ENCODE measurements at regions not wholly inside any gene's neighbourhood (a gene's known extent, or its start where the extent isn't known, plus 50 kb on each side); places are given as distances from the start of the nearest gene placed in this dataset.

DNA sequence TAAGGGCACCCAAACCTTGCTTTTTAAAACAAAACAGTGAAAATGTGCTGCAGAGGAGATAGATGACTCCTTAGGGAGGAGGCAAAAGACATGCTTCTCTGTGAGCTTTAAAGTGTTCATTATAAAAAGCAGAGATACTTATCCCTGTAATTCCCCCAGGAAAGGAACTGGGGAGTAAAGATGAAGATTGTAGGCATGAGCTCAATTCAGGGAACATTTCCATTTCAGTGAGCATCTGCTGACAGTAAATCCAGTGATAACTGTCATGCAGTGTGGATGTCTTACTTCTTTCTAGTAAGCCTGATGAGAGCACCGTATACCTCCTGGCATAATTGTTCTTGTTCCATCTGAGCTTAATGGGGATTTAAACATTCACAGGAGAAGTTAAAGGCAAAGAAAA is 1296.5 kb downstream of the MRPL39 start:
- TF ChIP-seq, protein P1, sequence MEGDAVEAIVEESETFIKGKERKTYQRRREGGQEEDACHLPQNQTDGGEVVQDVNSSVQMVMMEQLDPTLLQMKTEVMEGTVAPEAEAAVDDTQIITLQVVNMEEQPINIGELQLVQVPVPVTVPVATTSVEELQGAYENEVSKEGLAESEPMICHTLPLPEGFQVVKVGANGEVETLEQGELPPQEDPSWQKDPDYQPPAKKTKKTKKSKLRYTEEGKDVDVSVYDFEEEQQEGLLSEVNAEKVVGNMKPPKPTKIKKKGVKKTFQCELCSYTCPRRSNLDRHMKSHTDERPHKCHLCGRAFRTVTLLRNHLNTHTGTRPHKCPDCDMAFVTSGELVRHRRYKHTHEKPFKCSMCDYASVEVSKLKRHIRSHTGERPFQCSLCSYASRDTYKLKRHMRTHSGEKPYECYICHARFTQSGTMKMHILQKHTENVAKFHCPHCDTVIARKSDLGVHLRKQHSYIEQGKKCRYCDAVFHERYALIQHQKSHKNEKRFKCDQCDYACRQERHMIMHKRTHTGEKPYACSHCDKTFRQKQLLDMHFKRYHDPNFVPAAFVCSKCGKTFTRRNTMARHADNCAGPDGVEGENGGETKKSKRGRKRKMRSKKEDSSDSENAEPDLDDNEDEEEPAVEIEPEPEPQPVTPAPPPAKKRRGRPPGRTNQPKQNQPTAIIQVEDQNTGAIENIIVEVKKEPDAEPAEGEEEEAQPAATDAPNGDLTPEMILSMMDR (IDR thresholded peaks at IDR 0.05) = no peak
- no peak for TF ChIP-seq EP300 (IDR thresholded peaks at IDR 0.05)
- TF ChIP-seq POLR2AphosphoS5 (IDR thresholded peaks at IDR 0.05) = no peak
